Right atrium auricular region (tissue), 2 donors: ENCODE measurements at regions not wholly inside any gene's neighbourhood (a gene's known extent, or its start where the extent isn't known, plus 50 kb on each side); places are given as distances from the start of the nearest gene placed in this dataset.

ENCODE experiments used
- DNase-seq: peaks from one replicate; pipeline ENCODE4 v3.0.0-alpha.2; 2019; ENCODE audit warnings: low spot score
- H3K27ac ChIP-seq, 2 donors: fragments of 200-600 bp; sonication (generic); 1 replicate in 1 of 2; 2 replicates in 1 of 2; pipeline ENCODE4 v1.5.1; 2016 to 2019
- H3K27me3 ChIP-seq, 2 donors: fragments of 200-600 bp; sonication (generic); one replicate each; pipeline versions ENCODE4 v1.5.1 to v1.6.0; 2017 to 2019
- H3K36me3 ChIP-seq: fragments of 200-600 bp; sonication (generic); one replicate; pipeline ENCODE4 v1.5.1; 2016
- H3K4me1 ChIP-seq, 2 donors: fragments of 200-600 bp; sonication (generic); one replicate each; pipeline versions ENCODE4 v1.5.1 to v1.6.0; 2017 to 2019
- H3K4me3 ChIP-seq, 2 donors: fragments of 200-600 bp; sonication (generic); 1 replicate in 1 of 2; 2 replicates in 1 of 2; pipeline ENCODE4 v1.5.1; 2017 to 2019; ENCODE audit warnings: mild to moderate bottlenecking in 1 of 2, moderate library complexity in 1 of 2
- H3K9me3 ChIP-seq, 2 donors: fragments of 200-600 bp; sonication (generic); one replicate each; pipeline ENCODE4 v1.5.1; 2019
- CTCF ChIP-seq, 2 donors: fragments of 200-600 bp; sonication (generic); IDR thresholded peaks; one replicate each; pipeline ENCODE4 v1.5.1; 2019; ENCODE audit warnings: antibody characterized with exemption in 2 of 2

DNA sequence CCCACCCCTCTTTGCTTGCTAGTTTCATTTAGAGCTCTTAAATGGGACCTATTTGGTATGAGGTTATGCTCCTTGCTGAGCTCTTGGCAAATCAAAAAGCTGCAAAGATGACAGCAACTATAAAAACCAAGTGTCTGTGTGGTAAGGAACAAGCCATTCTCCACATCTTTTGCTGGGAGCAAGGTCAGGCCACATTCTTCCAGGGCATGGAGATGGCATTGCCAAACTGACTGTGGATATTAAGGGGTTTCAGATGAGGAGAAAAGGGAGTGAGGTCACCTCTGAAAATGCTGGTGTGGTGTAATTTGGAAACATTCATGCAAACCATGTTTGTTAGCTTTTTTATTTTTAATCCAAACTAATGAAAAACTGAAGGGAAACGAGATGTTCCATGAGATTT is 218.8 kb upstream of the IL12B start:
- no peak for TF ChIP-seq CTCF (IDR thresholded peaks at IDR 0.05)
- no peaks in the 10 kb centered on the region for H3K36me3 ChIP-seq
- peaks cover 0 to 7% of the 10 kb centered on the region in 2 donors for H3K9me3 ChIP-seq
- peaks cover 0 to 6% of the 10 kb centered on the region in 2 donors for H3K4me1 ChIP-seq
- H3K4me3 ChIP-seq = no peak overlapping the region
- no peaks in the 10 kb centered on the region for H3K27me3 ChIP-seq
- no peak overlapping the region for H3K27ac ChIP-seq
- DNase-seq = no peak

DNA sequence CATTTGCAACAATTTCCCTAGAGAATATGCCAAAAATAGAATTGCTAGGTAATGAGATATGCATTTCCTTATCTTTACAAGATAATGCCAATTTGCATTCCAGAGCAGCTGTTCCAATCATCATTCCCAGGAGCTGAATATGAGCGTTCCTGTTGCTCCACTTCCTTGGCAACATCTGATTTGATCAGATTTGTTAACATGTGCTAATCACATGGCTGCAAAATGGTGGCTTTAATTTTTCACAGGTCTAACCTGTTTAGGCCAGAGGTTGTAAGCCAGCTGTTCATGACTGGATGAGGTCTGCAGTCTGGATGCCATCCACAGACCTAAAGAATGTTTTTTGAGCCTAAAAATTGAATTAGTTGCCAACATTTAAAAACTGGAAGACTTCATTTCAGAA is 220.7 kb upstream of the IL12B start:
- no peaks in the 10 kb centered on the region for H3K27me3 ChIP-seq
- H3K9me3 ChIP-seq = peaks cover 0 to 7% of the 10 kb centered on the region in 2 donors
- TF ChIP-seq CTCF (IDR thresholded peaks at IDR 0.05) = no peak
- no peak overlapping the region for H3K27ac ChIP-seq
- no peak for DNase-seq
- no peaks in the 10 kb centered on the region for H3K4me1 ChIP-seq
- no peaks in the 10 kb centered on the region for H3K36me3 ChIP-seq
- H3K4me3 ChIP-seq = no peak overlapping the region

DNA sequence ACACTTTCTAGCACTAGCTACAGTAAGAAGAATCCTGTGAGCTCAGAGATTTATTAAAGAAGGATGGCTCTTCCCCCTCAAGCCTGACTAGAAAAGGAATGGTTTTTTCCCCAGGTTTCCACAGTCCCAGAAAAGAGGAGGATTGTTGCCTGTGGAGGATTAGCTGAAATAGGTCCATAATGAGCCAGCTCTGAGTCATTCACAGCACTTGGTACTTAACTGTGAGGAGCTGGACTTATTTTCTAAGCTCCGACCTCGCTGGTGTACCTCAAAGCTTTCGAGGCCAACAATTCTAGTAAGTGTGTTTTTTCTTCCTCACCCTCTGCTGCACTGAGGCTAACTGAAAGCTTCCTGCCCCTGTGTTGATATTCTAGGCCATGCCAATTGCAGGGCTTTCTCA is 222.5 kb upstream of the IL12B start:
- no peak for DNase-seq
- H3K27me3 ChIP-seq = no peaks in the 10 kb centered on the region
- H3K4me3 ChIP-seq = no peak overlapping the region
- H3K4me1 ChIP-seq = no peaks in the 10 kb centered on the region
- TF ChIP-seq CTCF (IDR thresholded peaks at IDR 0.05) = no peak
- no peaks in the 10 kb centered on the region for H3K36me3 ChIP-seq
- H3K27ac ChIP-seq = no peak overlapping the region
- no peaks in the 10 kb centered on the region for H3K9me3 ChIP-seq

GRCh38 chr5:159553792-159554191 is 223.5 kb upstream of the IL12B start:
- TF ChIP-seq CTCF (IDR thresholded peaks at IDR 0.05) = no peak
- Histone ChIP-seq H3K4me3 (no peak overlapping the region), H3K27me3 (no peaks in the 10 kb centered on the region), H3K4me1 (no peaks in the 10 kb centered on the region), H3K27ac (no peak overlapping the region), H3K36me3 (no peaks in the 10 kb centered on the region), H3K9me3 (no peaks in the 10 kb centered on the region)
- DNase-seq = no peak

GRCh38 chr5:159555084-159555483 is 224.8 kb upstream of the IL12B start:
- no peak for TF ChIP-seq CTCF (IDR thresholded peaks at IDR 0.05)

GRCh38 chr5:159559337-159559736 is 229.1 kb upstream of the IL12B start:
- TF ChIP-seq CTCF (IDR thresholded peaks at IDR 0.05) = no peak
- H3K4me3 ChIP-seq = no peak overlapping the region
- H3K27me3 ChIP-seq = no peaks in the 10 kb centered on the region
- DNase-seq = no peak
- H3K27ac ChIP-seq = no peak overlapping the region
- H3K4me1 ChIP-seq = no peaks in the 10 kb centered on the region
- no peaks in the 10 kb centered on the region for H3K36me3 ChIP-seq
- no peaks in the 10 kb centered on the region for H3K9me3 ChIP-seq

More at GRCh38 chr5:159555084-159555483, 224.8 kb upstream of the IL12B start:
- Histone ChIP-seq H3K9me3 (no peaks in the 10 kb centered on the region), H3K4me1 (no peaks in the 10 kb centered on the region), H3K27me3 (no peaks in the 10 kb centered on the region), H3K4me3 (no peak overlapping the region), H3K27ac (no peak overlapping the region), H3K36me3 (no peaks in the 10 kb centered on the region)
- DNase-seq = no peak
